ENCODE measurements at regions not wholly inside any gene's neighbourhood (a gene's known extent, or its start where the extent isn't known, plus 50 kb on each side); places are given as distances from the start of the nearest gene placed in this dataset.

- TF ChIP-seq POLR2AphosphoS5 (IDR thresholded peaks at IDR 0.05; ENCODE audit: low read depth, low read length) (no peak), SIN3A (IDR thresholded peaks at IDR 0.05; ENCODE audit: borderline replicate concordance, insufficient read depth, low read length) (no peak), REST (IDR thresholded peaks at IDR 0.05; ENCODE audit: insufficient read depth in 1 of 2, low read depth in 2 of 2, low read length in 2 of 2) (no peak), TAF1 (IDR thresholded peaks at IDR 0.05; ENCODE audit: borderline replicate concordance, insufficient read depth, low read length) (no peak)
These were observed 107.9 kb downstream of the AKR1D1 start for GRCh38 chr7:138184191-138184590.
